ENCODE measurements at regions not wholly inside any gene's neighbourhood (a gene's known extent, or its start where the extent isn't known, plus 50 kb on each side); places are given as distances from the start of the nearest gene placed in this dataset.

GRCh38 chr18:10262566-10262965 is 191.9 kb upstream of the APCDD1 start:
- Histone ChIP-seq H3K36me3 (ENCODE audit: low read depth) (no peaks in the 10 kb centered on the region), H3K4me2 (no peak overlapping the region), H2AFZ (no peak overlapping the region), H4K20me1 (ENCODE audit: insufficient read depth) (no peaks in the 10 kb centered on the region), H3K9me3 (ENCODE audit: insufficient read depth, low read depth) (no peaks in the 10 kb centered on the region), H3K27me3 (ENCODE audit: insufficient read depth, low read depth) (no peaks in the 10 kb centered on the region), H3K4me3 (no peak overlapping the region), H3K4me1 (replicated peaks; ENCODE audit: insufficient read depth) (no peaks in the 10 kb centered on the region), H3K27ac (no peak overlapping the region), H3K9me2 (ENCODE audit: insufficient read depth) (no peaks in the 10 kb centered on the region; the same call in 1 of the 2 replicates), H3K79me2 (ENCODE audit: low read depth) (no peaks in the 10 kb centered on the region), H3F3A (ENCODE audit: insufficient read depth, low read depth) (no peaks in the 10 kb centered on the region)
- POLR2A ChIA-PET (ENCODE audit: unreplicated experiment): no interaction called here
- no peak for DNase-seq
- CTCF ChIA-PET: no interaction called here
- intact Hi-C loops (cut with micrococcal nuclease; ENCODE audit: unreplicated experiment): no loop called here
- TF ChIP-seq CTCF (conservative IDR thresholded peaks at IDR 0.05): no peak
- no TSS peak for BruUV-seq (replicated peaks)

- CTCF ChIA-PET: no interaction called here
- H3K36me3 ChIP-seq (ENCODE audit: low read depth): no peaks in the 10 kb centered on the region
These were observed 190.2 kb upstream of the APCDD1 start for GRCh38 chr18:10264260-10264659.

DNA sequence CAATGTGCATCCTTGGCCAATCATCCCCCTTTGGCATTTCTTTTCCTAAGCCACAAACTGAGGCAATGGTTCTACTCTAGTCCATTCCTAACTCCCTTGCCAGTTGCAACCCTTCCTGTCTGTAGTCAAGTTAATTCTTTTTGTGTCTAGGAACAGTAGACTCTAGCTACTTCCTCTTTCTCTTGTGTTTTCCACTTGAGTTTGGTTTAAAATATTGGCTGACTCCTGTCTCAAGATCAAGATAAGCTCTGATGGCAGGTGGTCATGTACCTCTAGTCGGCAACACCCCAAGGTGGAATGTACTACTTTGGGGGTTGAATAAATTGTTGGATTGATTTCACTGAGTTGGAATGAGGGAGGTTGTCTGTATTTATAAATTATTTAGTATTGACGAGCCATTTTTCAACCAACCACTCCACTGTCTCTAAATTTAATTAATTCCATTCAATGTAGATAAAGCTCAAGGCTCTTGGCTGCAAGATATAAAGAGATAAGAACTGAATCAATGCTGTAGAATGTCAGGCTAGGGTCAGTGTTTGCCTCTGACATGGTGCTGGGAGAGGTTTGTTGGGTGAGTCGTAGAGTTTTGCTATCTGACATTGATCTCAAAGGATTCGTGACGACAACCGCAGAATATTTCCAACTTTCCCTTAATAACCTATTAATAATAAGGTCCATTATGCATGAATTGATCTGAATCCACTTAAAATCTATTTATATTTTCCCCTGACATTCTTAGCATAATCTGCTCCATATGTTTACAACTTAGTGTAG is 188.7 kb upstream of the APCDD1 start:
- Histone ChIP-seq H3K27me3 (ENCODE audit: insufficient read depth, low read depth) (no peaks in the 10 kb centered on the region), H3K27ac (no peak overlapping the region), H2AFZ (no peak overlapping the region), H3F3A (ENCODE audit: insufficient read depth, low read depth) (no peaks in the 10 kb centered on the region), H3K36me3 (ENCODE audit: low read depth) (no peaks in the 10 kb centered on the region), H3K79me2 (ENCODE audit: low read depth) (no peaks in the 10 kb centered on the region), H4K20me1 (ENCODE audit: insufficient read depth) (no peaks in the 10 kb centered on the region), H3K4me1 (replicated peaks; ENCODE audit: insufficient read depth) (no peaks in the 10 kb centered on the region), H3K9me3 (ENCODE audit: insufficient read depth, low read depth) (no peaks in the 10 kb centered on the region), H3K9me2 (ENCODE audit: insufficient read depth) (no peaks in the 10 kb centered on the region), H3K4me3 (no peak overlapping the region), H3K4me2 (no peak overlapping the region)
- CTCF ChIA-PET: no interaction called here
- POLR2A ChIA-PET (ENCODE audit: unreplicated experiment): no interaction called here
- TF ChIP-seq EZH2 (IDR thresholded peaks at IDR 0.05; ENCODE audit: low read depth) (no peak), CTCF (conservative IDR thresholded peaks at IDR 0.05) (no peak)
- peak in 1 of 2 experiments; percentile 58 for DNase-seq
- BruUV-seq (replicated peaks): no TSS peak
- intact Hi-C loops (cut with micrococcal nuclease; ENCODE audit: unreplicated experiment): no loop called here

More at GRCh38 chr18:10264260-10264659, 190.2 kb upstream of the APCDD1 start:
- DNase-seq: no peak
- Histone ChIP-seq H2AFZ (no peak overlapping the region), H3K9me3 (ENCODE audit: insufficient read depth, low read depth) (no peaks in the 10 kb centered on the region), H3K4me3 (no peak overlapping the region), H3K9me2 (ENCODE audit: insufficient read depth) (no peaks in the 10 kb centered on the region), H3F3A (ENCODE audit: insufficient read depth, low read depth) (no peaks in the 10 kb centered on the region), H3K79me2 (ENCODE audit: low read depth) (no peaks in the 10 kb centered on the region), H3K4me2 (no peak overlapping the region), H3K27me3 (ENCODE audit: insufficient read depth, low read depth) (no peaks in the 10 kb centered on the region), H3K4me1 (replicated peaks; ENCODE audit: insufficient read depth) (no peaks in the 10 kb centered on the region), H3K27ac (no peak overlapping the region), H4K20me1 (ENCODE audit: insufficient read depth) (no peaks in the 10 kb centered on the region)
- POLR2A ChIA-PET (ENCODE audit: unreplicated experiment): no interaction called here
- intact Hi-C loops (cut with micrococcal nuclease; ENCODE audit: unreplicated experiment): no loop called here
- no TSS peak for BruUV-seq (replicated peaks)
- no peak for TF ChIP-seq EZH2 (IDR thresholded peaks at IDR 0.05; ENCODE audit: low read depth)
- no peak for TF ChIP-seq CTCF (conservative IDR thresholded peaks at IDR 0.05)
